Loucy (cell line): ENCODE measurements at regions not wholly inside any gene's neighbourhood (a gene's known extent, or its start where the extent isn't known, plus 50 kb on each side); places are given as distances from the start of the nearest gene placed in this dataset.
"Not testable (repeated sequence)": the region's sequence is repeated elsewhere in the genome, so short reads cannot be mapped to it uniquely, and the experiment has no call there.

Experiments
- H2AFZ ChIP-seq: fragments of 200-600 bp; sonication (generic); 2 replicates; pipeline ENCODE4 v1.6.0; 2016; ENCODE audit warnings: antibody characterized with exemption, mild to moderate bottlenecking, low read length, moderate library complexity
- H3F3A ChIP-seq: fragments of 200-600 bp; 2 replicates; pipeline ENCODE4 v1.6.0; 2016; ENCODE audit warnings: antibody characterized with exemption, low read depth, mild to moderate bottlenecking
- H3K27me3 ChIP-seq: fragments of 200-600 bp; sonication (generic); 2 replicates; pipeline ENCODE4 v1.6.1; 2014; ENCODE audit warnings: low read length, mild to moderate bottlenecking; ENCODE audit not compliant: insufficient read depth, poor library complexity, severe bottlenecking
- H3K36me3 ChIP-seq: fragments of 200-600 bp; sonication (generic); 2 replicates; pipeline ENCODE4 v1.6.1; 2016; ENCODE audit warnings: low read length; ENCODE audit not compliant: insufficient read depth
- H3K4me1 ChIP-seq: fragments of 200-600 bp; sonication (generic); 2 replicates; pipeline ENCODE4 v1.5.1; 2014; ENCODE audit warnings: low read length, mild to moderate bottlenecking; ENCODE audit not compliant: insufficient read depth, poor library complexity, severe bottlenecking
- H3K4me2 ChIP-seq: fragments of 200-600 bp; sonication (generic); 2 replicates; pipeline ENCODE4 v1.6.0; 2014; ENCODE audit warnings: antibody characterized with exemption, low read length, low read depth, mild to moderate bottlenecking; ENCODE audit not compliant: poor library complexity, severe bottlenecking
- H3K4me3 ChIP-seq: fragments of 200-600 bp; sonication (generic); 2 replicates; pipeline ENCODE4 v1.5.1; 2014; ENCODE audit warnings: low read length, mild to moderate bottlenecking, mixed read lengths; ENCODE audit not compliant: poor library complexity, severe bottlenecking
- H3K79me2 ChIP-seq: fragments of 200-600 bp; sonication (generic); 2 replicates; pipeline ENCODE4 v1.6.1; 2014; ENCODE audit warnings: low read length; ENCODE audit not compliant: insufficient read depth
- H3K9ac ChIP-seq: fragments of 200-600 bp; sonication (generic); 2 replicates; pipeline ENCODE4 v1.6.0; 2014; ENCODE audit warnings: mild to moderate bottlenecking, low read depth, low read length, moderate library complexity; ENCODE audit not compliant: poor library complexity, severe bottlenecking
- H3K9me2 ChIP-seq: fragments of 200-600 bp; sonication (generic); replicated peaks from 2 replicates; pipeline ENCODE4 v1.6.1; 2016; ENCODE audit warnings: low read depth, low read length, mixed read lengths
- H3K9me3 ChIP-seq: fragments of 200-600 bp; sonication (generic); 2 replicates; pipeline ENCODE4 v1.6.1; 2014; ENCODE audit warnings: mild to moderate bottlenecking, antibody characterized with exemption, low read length, low read depth; ENCODE audit not compliant: insufficient read depth
- H4K20me1 ChIP-seq: fragments of 200-600 bp; sonication (generic); 2 replicates; pipeline ENCODE4 v1.6.0; 2014; ENCODE audit warnings: antibody characterized with exemption, low read length, mild to moderate bottlenecking; ENCODE audit not compliant: insufficient read depth, poor library complexity, severe bottlenecking
- CTCF ChIP-seq: fragments of 200-600 bp; sonication (generic); conservative IDR thresholded peaks from 2 replicates; pipeline ENCODE4 v1.5.1; 2014; ENCODE audit warnings: mild to moderate bottlenecking, antibody characterized with exemption, low read length
- EZH2phosphoT487 ChIP-seq: fragments of 200-600 bp; IDR thresholded peaks from 2 replicates; pipeline ENCODE4 v1.6.1; 2018; ENCODE audit warnings: antibody characterized with exemption, mild to moderate bottlenecking, moderate library complexity, borderline replicate concordance

GRCh38 chr9:87781331-87781730 lies 55.4 kb downstream of the CTSL start:
- TF ChIP-seq EZH2phosphoT487 (no peak), CTCF (no peak)
- Histone ChIP-seq H3K9ac (no peak overlapping the region), H3K9me3 (no peaks in the 10 kb centered on the region), H3K36me3 (no peaks in the 10 kb centered on the region), H3K4me2 (no peak overlapping the region), H3K4me1 (no peaks in the 10 kb centered on the region), H3K9me2 (no peaks in the 10 kb centered on the region), H3K79me2 (no peaks in the 10 kb centered on the region), H4K20me1 (no peaks in the 10 kb centered on the region), H3F3A (no peaks in the 10 kb centered on the region), H3K4me3 (no peak overlapping the region), H2AFZ (no peak overlapping the region), H3K27me3 (no peaks in the 10 kb centered on the region)

GRCh38 chr9:87783180-87783579 lies 57.3 kb downstream of the CTSL start:
- Histone ChIP-seq H4K20me1 (no peaks in the 10 kb centered on the region), H3F3A (no peaks in the 10 kb centered on the region), H3K9ac (no peak overlapping the region), H3K36me3 (no peaks in the 10 kb centered on the region), H3K27me3 (no peaks in the 10 kb centered on the region), H3K79me2 (no peaks in the 10 kb centered on the region), H2AFZ (no peak overlapping the region), H3K4me3 (no peak overlapping the region), H3K9me3 (no peaks in the 10 kb centered on the region), H3K4me1 (no peaks in the 10 kb centered on the region), H3K4me2 (no peak overlapping the region), H3K9me2 (no peaks in the 10 kb centered on the region)
- TF ChIP-seq CTCF (no peak), EZH2phosphoT487 (no peak)

- not testable (repeated sequence) for H3K4me2 ChIP-seq, H3K9me3 ChIP-seq, H3K9me2 ChIP-seq, H4K20me1 ChIP-seq, H3K4me3 ChIP-seq, H3K36me3 ChIP-seq, H3K79me2 ChIP-seq, H3K9ac ChIP-seq, H2AFZ ChIP-seq, H3F3A ChIP-seq, H3K4me1 ChIP-seq, H3K27me3 ChIP-seq
Measured at GRCh38 chr9:87785315-87785970, 59.5 kb downstream of the CTSL start.

- H3K9me3 ChIP-seq: no peaks in the 10 kb centered on the region
- H3K9me2 ChIP-seq: no peaks in the 10 kb centered on the region
- no peak overlapping the region for H3K4me3 ChIP-seq
- no peak for TF ChIP-seq CTCF
- TF ChIP-seq EZH2phosphoT487: no peak
- H3K79me2 ChIP-seq: no peaks in the 10 kb centered on the region
- H3K4me2 ChIP-seq: no peak overlapping the region
- no peaks in the 10 kb centered on the region for H3K27me3 ChIP-seq
- no peaks in the 10 kb centered on the region for H3K4me1 ChIP-seq
- no peak overlapping the region for H3K9ac ChIP-seq
- H3K36me3 ChIP-seq: no peaks in the 10 kb centered on the region
- no peaks in the 10 kb centered on the region for H3F3A ChIP-seq
- no peaks in the 10 kb centered on the region for H4K20me1 ChIP-seq
- H2AFZ ChIP-seq: no peak overlapping the region
Measured at GRCh38 chr9:87786423-87786822, 60.5 kb downstream of the CTSL start.
